ENCODE measurements at regions not wholly inside any gene's neighbourhood (a gene's known extent, or its start where the extent isn't known, plus 50 kb on each side); places are given as distances from the start of the nearest gene placed in this dataset.

GRCh38 chr9:31744589-31744988, 639.9 kb upstream of the ACO1 start:
- ATAC-seq (no peak), FAIRE-seq (no peak), DNase-seq (ENCODE audit: extremely low read depth in 1 of 4, low spot score in 3 of 4) (no peak)
- Histone ChIP-seq H3K4me1 (replicated peaks in 1 of 2; ENCODE audit: control insufficient read depth in 2 of 2, insufficient read depth in 2 of 2, low read length in 2 of 2) (no peaks in the 10 kb centered on the region), H3K4me2 (ENCODE audit: insufficient read depth, low read length) (no peak overlapping the region), H3K27ac (ENCODE audit: extremely low read depth, low read depth, low read length) (no peak overlapping the region), H3K9ac (ENCODE audit: insufficient read depth in 1 of 2, low read depth in 2 of 2, low read length in 2 of 2) (no peak overlapping the region), H2AFZ (ENCODE audit: low read depth, low read length) (no peak overlapping the region), H4K20me1 (replicated peaks; ENCODE audit: control insufficient read depth, insufficient read depth, low read length) (no peaks in the 10 kb centered on the region), H3K27me3 (ENCODE audit: control insufficient read depth in 2 of 2, insufficient read depth in 2 of 2, low read length in 2 of 2) (no peaks in the 10 kb centered on the region), H3K79me2 (ENCODE audit: control insufficient read depth, insufficient read depth, low read length) (no peaks in the 10 kb centered on the region), H3K9me1 (ENCODE audit: control insufficient read depth, insufficient read depth, low read length) (no peaks in the 10 kb centered on the region), H3K36me3 (ENCODE audit: control insufficient read depth, insufficient read depth, low read length) (no peaks in the 10 kb centered on the region), H3K9me3 (replicated peaks; ENCODE audit: control insufficient read depth, insufficient read depth, low read depth, low read length) (no peaks in the 10 kb centered on the region), H3K4me3 (no peak overlapping the region)
- WGBS (ENCODE audit: insufficient coverage, low coverage, missing lambda C conversion rate) = 0% methylated on average over 3 of the region's 3 CpGs
- in situ Hi-C loops (cut with MboI) = no loop called here
- no TSS peak for BruUV-seq (replicated peaks)
- POLR2A ChIA-PET = no interaction called here
- intact Hi-C loops (cut with micrococcal nuclease) = no loop called here
- CTCF ChIA-PET (ENCODE audit: low intra/inter-chr PET ratio) = no interaction called here
- TF ChIP-seq ZNF239 (CRISPR knock-in tag; IDR thresholded peaks at IDR 0.05) = no peak
- no peak for TF ChIP-seq GTF2A2 (tag; IDR thresholded peaks at IDR 0.05)
- TF ChIP-seq ZNF263 (CRISPR knock-in tag; IDR thresholded peaks at IDR 0.05; ENCODE audit: borderline replicate concordance) = no peak
- no peak for TF ChIP-seq ZBTB11 (CRISPR knock-in tag; IDR thresholded peaks at IDR 0.05)
- TF ChIP-seq ZNF639 (CRISPR knock-in tag; conservative IDR thresholded peaks at IDR 0.05 in 1 of 2, IDR thresholded peaks at IDR 0.05 in 1 of 2) = no peak
- TF ChIP-seq SP1 (CRISPR knock-in tag; IDR thresholded peaks at IDR 0.05) = no peak
- no peak for TF ChIP-seq IRF1 (CRISPR knock-in tag; IDR thresholded peaks at IDR 0.05; ENCODE audit: borderline replicate concordance)
- TF ChIP-seq NFE2L1 (tag; IDR thresholded peaks at IDR 0.05; ENCODE audit: borderline replicate concordance, low read depth) = no peak
- TF ChIP-seq SNRNP70 (optimal IDR thresholded peaks at IDR 0.05; ENCODE audit: low read depth, low read length) = no peak

Measured in K562 (cell line).